Neutrophil (primary cell): ENCODE measurements at regions not wholly inside any gene's neighbourhood (a gene's known extent, or its start where the extent isn't known, plus 50 kb on each side); places are given as distances from the start of the nearest gene placed in this dataset.

Experiments
- H3K27ac ChIP-seq: fragments of 200-600 bp; sonication (generic); 2 replicates; pipeline ENCODE4 v1.5.1; 2016; ENCODE audit warnings: mild to moderate bottlenecking, moderate library complexity
- H3K27me3 ChIP-seq: fragments of 200-600 bp; sonication (generic); 2 replicates; pipeline ENCODE4 v1.6.0; 2016; ENCODE audit warnings: mild to moderate bottlenecking
- H3K36me3 ChIP-seq: fragments of 200-600 bp; sonication (generic); 2 replicates; pipeline ENCODE4 v1.5.1; 2017
- H3K4me1 ChIP-seq, 2 experiments: fragments of 200-600 bp in 1 of 2; sonication (generic) in 1 of 2; 1 replicate in 1 of 2; 2 replicates in 1 of 2; pipeline versions ENCODE4 v1.5.1 to v1.6.1; 2013 to 2016; ENCODE audit warnings: low read depth in 1 of 2, low read length in 1 of 2, mild to moderate bottlenecking in 1 of 2, moderate library complexity in 1 of 2; ENCODE audit not compliant: control insufficient read depth in 1 of 2, insufficient read depth in 1 of 2
- H3K4me3 ChIP-seq, 2 experiments: fragments of 200-600 bp in 1 of 2; sonication (generic) in 1 of 2; 1 replicate in 1 of 2; 2 replicates in 1 of 2; pipeline ENCODE4 v1.5.1; 2013 to 2016; ENCODE audit warnings: low read depth in 1 of 2, low read length in 1 of 2, mild to moderate bottlenecking in 1 of 2, moderate library complexity in 1 of 2
- H3K9me3 ChIP-seq: fragments of 200-600 bp; sonication (generic); 2 replicates; pipeline ENCODE4 v1.5.1; 2016
- TF ChIP-seq, protein P1 (sequence below): fragments of 200-600 bp; sonication (generic); IDR thresholded peaks from 2 replicates; pipeline ENCODE4 v1.5.1; 2016; ENCODE audit warnings: antibody characterized with exemption

DNA sequence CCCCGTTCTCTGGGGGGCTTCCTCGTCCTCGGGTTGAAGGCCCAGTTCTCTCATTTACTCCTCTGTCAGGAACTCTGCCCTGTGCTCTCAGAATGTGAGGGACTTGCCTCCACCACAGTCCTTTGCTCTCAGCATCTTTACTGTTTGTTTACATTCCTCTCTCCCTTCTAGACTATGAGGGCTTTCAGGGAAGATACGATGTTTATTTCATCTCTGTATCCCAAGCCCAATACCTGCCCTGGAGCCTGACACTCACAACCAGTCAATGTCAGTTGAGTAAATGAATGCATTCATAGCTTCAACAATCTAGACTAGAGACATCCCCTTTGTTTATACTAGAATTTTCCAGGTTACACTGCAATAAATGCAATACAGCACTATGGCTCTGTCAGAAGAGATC, 409.6 kb upstream of the CDH11 start:
- Histone ChIP-seq H3K27me3 (no peaks in the 10 kb centered on the region), H3K27ac (no peak overlapping the region), H3K4me1 (no peaks in the 10 kb centered on the region), H3K9me3 (no peaks in the 10 kb centered on the region), H3K4me3 (no peak overlapping the region), H3K36me3 (no peaks in the 10 kb centered on the region)
- TF ChIP-seq, protein P1, sequence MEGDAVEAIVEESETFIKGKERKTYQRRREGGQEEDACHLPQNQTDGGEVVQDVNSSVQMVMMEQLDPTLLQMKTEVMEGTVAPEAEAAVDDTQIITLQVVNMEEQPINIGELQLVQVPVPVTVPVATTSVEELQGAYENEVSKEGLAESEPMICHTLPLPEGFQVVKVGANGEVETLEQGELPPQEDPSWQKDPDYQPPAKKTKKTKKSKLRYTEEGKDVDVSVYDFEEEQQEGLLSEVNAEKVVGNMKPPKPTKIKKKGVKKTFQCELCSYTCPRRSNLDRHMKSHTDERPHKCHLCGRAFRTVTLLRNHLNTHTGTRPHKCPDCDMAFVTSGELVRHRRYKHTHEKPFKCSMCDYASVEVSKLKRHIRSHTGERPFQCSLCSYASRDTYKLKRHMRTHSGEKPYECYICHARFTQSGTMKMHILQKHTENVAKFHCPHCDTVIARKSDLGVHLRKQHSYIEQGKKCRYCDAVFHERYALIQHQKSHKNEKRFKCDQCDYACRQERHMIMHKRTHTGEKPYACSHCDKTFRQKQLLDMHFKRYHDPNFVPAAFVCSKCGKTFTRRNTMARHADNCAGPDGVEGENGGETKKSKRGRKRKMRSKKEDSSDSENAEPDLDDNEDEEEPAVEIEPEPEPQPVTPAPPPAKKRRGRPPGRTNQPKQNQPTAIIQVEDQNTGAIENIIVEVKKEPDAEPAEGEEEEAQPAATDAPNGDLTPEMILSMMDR, result no peak

DNA sequence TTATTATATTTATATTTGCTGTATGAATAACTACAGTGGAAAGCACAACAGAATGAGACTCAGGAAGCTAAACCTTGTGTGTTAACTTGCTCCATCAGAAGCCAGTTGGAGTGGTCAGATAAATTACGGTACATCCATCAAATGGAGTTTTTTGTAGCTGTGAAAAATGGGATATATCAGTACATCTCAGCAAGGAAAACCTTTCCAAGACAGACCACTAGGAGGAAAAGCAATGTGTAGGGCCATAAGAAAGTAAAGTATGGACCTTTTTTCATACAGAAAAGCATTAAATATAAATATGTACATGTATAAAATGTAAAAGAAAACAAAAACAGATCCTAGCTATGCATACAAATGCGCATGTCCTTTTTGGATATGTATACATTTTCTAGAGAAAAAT, 403.8 kb upstream of the CDH11 start:
- no peak overlapping the region for H3K4me3 ChIP-seq
- H3K4me1 ChIP-seq, result no peaks in the 10 kb centered on the region
- H3K27ac ChIP-seq, result no peak overlapping the region
- H3K36me3 ChIP-seq, result no peaks in the 10 kb centered on the region
- peaks cover 15% of the 10 kb centered on the region for H3K27me3 ChIP-seq
- no peaks in the 10 kb centered on the region for H3K9me3 ChIP-seq
- TF ChIP-seq, protein P1, result no peak

DNA sequence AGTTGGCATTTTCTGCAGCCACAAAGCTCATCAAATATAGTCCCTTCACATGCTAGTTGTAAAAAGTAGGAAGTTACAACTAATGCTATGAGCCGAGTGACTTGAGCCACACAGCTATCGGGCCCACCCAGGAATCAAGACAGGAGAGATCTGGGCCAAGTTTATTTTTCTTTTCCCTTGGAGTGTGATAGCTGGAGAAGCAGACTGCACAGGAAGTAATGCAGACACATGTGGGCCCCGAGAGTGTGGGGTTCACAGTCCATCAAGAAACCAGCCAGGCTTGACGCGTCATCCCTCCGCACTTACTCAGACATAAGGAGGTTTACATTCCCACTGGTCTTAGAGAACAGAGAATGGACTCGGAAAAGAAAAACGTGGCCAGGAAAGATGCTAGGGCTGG, 403.1 kb upstream of the CDH11 start:
- no peaks in the 10 kb centered on the region for H3K36me3 ChIP-seq
- TF ChIP-seq, protein P1, result no peak
- no peaks in the 10 kb centered on the region for H3K9me3 ChIP-seq
- H3K4me1 ChIP-seq, result no peaks in the 10 kb centered on the region
- no peak overlapping the region for H3K27ac ChIP-seq
- H3K4me3 ChIP-seq, result no peak overlapping the region
- peaks cover 15% of the 10 kb centered on the region for H3K27me3 ChIP-seq

DNA sequence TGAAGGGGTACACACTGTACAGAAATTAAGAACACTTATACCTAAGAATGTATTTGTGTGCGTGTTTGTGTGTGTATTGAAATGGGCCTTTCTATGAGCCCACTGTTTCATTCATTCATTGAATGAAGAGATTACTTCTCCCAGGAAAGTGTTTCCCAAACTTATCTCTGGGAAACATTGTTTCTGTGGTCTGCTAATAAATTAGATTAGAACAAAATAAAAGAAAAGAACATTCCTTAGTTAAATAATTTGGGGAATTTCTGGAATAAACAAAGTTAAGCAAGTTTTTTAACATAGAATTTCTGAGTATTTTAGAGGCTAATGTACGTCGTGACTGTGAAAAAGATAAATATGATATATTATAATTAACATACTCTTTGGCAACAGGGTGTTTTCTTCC, 402.4 kb upstream of the CDH11 start:
- Histone ChIP-seq H3K27me3 (peaks cover 15% of the 10 kb centered on the region), H3K36me3 (no peaks in the 10 kb centered on the region), H3K9me3 (no peaks in the 10 kb centered on the region), H3K4me3 (no peak overlapping the region), H3K4me1 (no peaks in the 10 kb centered on the region), H3K27ac (no peak overlapping the region)
- TF ChIP-seq, protein P1, result no peak

DNA sequence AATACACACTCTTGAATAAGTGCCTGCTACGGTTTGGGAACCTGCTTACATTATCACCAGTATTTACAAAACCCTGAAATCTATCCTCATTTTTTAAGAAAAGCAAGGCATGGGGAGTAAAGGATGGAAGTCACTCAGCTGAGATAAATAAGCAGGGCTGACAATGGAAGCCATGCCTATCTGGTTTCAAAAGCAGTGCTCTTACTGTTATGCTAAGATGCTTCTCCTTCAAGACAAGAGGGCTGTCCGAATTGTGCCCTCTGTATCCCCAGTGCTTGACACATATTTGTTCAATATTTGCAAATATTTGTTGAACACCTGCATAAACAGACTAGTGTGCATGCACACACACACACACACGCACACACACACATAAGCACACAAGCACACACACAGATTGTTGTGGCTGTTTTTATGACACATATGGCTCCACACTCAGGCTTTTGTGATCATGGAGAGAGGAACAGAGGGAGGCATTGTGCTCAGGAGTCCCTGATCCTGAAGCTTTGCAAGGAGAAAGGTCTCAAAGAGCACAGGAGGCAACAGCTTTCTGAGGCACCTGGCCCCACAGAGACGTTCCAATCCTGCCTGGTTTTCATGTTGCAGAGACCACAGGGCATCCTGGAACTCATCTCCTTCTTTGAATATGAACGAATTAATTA, 401.6 kb upstream of the CDH11 start:
- no peaks in the 10 kb centered on the region for H3K36me3 ChIP-seq
- TF ChIP-seq, protein P1, result no peak
- no peaks in the 10 kb centered on the region for H3K4me1 ChIP-seq
- no peaks in the 10 kb centered on the region for H3K9me3 ChIP-seq
- no peak overlapping the region for H3K27ac ChIP-seq
- no peak overlapping the region for H3K4me3 ChIP-seq
- peaks cover 15% of the 10 kb centered on the region for H3K27me3 ChIP-seq
